ENCODE measurements at regions not wholly inside any gene's neighbourhood (a gene's known extent, or its start where the extent isn't known, plus 50 kb on each side); places are given as distances from the start of the nearest gene placed in this dataset.

DNA sequence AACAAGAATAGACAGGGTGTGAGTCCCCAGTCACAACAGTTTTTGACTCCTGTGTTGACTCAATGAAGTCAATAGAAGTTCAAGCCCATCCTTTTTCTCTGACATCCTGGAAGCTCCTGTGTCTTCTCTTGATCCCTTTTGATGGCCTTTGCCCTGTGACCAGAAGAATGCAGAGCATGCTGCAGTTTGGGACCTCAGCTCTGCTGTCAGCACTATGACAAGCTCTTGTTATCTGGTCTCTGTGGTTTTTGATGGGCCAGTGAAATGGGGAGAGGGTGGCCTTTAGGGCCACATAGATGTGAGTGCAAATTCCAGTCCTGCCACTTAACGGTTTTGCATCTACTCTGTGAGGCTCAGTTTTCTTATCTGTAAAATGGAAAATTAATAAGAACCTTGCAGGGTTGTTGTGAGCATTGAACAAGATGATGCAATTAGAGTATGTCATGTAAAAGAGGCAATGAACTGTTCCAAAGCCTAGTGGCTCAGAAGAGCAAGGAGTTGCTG, 102.4 kb upstream of the IKZF1 start:
- Mint-ChIP-seq H3K27me3 (ENCODE audit: insufficient read depth, low read depth) (peaks cover 9% of the 10 kb centered on the region), H3K9me3 (no peaks in the 10 kb centered on the region)

GRCh38 chr7:50199824-50200223, 104.7 kb upstream of the IKZF1 start:
- H3K27ac Mint-ChIP-seq: no peak overlapping the region
- H3K4me3 Mint-ChIP-seq: no peak overlapping the region
- Histone ChIP-seq H4K20me1 (ENCODE audit: low read depth) (no peaks in the 10 kb centered on the region), H2AFZ (replicated peaks) (no peak overlapping the region), H3K9ac (no peak overlapping the region), H3F3A (ENCODE audit: low read depth) (no peaks in the 10 kb centered on the region), H3K4me1 (no peaks in the 10 kb centered on the region), H3K9me3 (ENCODE audit: low read depth) (no peaks in the 10 kb centered on the region), H3K27ac (no peak overlapping the region), H3K27me3 (no peaks in the 10 kb centered on the region), H3K4me2 (no peak overlapping the region), H3K4me3 (no peak overlapping the region), H3K36me3 (no peaks in the 10 kb centered on the region), H3K79me2 (ENCODE audit: low read depth) (no peaks in the 10 kb centered on the region)
- no peak for TF ChIP-seq CTCF (IDR thresholded peaks at IDR 0.05)
- no peak for TF ChIP-seq EZH2phosphoT487 (IDR thresholded peaks at IDR 0.05)
- TF ChIP-seq EZH2 (IDR thresholded peaks at IDR 0.05): no peak
- no peaks in the 10 kb centered on the region for H3K4me1 Mint-ChIP-seq
- DNase-seq (ENCODE audit: low spot score): no peak
- no peaks in the 10 kb centered on the region for H3K36me3 Mint-ChIP-seq
- peaks cover 7% of the 10 kb centered on the region for H3K27me3 Mint-ChIP-seq (ENCODE audit: insufficient read depth, low read depth)
- H3K9me3 Mint-ChIP-seq: no peaks in the 10 kb centered on the region

More for the DNA sequence above, 102.4 kb upstream of the IKZF1 start:
- H3K4me3 ChIP-seq: no peak overlapping the region
- no peak for TF ChIP-seq EZH2phosphoT487 (IDR thresholded peaks at IDR 0.05)
- TF ChIP-seq EZH2 (IDR thresholded peaks at IDR 0.05): no peak
- no peak for TF ChIP-seq CTCF (IDR thresholded peaks at IDR 0.05)
- Mint-ChIP-seq H3K27ac (no peak overlapping the region), H3K36me3 (no peaks in the 10 kb centered on the region), H3K4me3 (no peak overlapping the region), H3K4me1 (no peaks in the 10 kb centered on the region)
- no peak overlapping the region for H3K9ac ChIP-seq
- no peaks in the 10 kb centered on the region for H3K79me2 ChIP-seq (ENCODE audit: low read depth)
- no peak overlapping the region for H2AFZ ChIP-seq (replicated peaks)
- H3K4me2 ChIP-seq: no peak overlapping the region
- no peaks in the 10 kb centered on the region for H3K36me3 ChIP-seq
- H4K20me1 ChIP-seq (ENCODE audit: low read depth): no peaks in the 10 kb centered on the region
- no peak overlapping the region for H3K27ac ChIP-seq
- H3F3A ChIP-seq (ENCODE audit: low read depth): no peaks in the 10 kb centered on the region
- DNase-seq (ENCODE audit: low spot score): no peak
- H3K27me3 ChIP-seq: no peaks in the 10 kb centered on the region
- H3K9me3 ChIP-seq (ENCODE audit: low read depth): no peaks in the 10 kb centered on the region
- no peaks in the 10 kb centered on the region for H3K4me1 ChIP-seq

DNA sequence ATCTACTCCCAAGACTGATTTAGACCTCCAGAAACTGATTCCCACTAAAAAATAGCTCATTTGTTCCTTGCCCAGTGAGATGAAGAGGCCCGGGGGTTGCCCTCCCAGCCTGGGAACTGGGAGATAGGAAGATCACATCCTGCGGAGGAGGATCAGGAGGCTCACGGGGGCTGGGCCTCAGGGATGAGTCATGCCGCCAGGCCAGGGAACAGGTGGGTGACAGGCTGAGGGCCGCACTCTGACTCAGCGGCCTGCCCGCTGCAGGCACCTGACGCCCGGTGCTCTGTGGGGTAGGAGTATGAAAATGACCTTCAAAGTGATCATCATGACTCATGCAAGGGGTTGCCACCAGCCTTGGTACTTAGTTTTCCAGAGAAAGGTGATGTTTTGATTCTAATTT, 104.5 kb upstream of the ZPBP start:
- Histone ChIP-seq H3K9ac (no peak overlapping the region), H3K4me2 (no peak overlapping the region), H3K36me3 (no peaks in the 10 kb centered on the region), H3K79me2 (ENCODE audit: low read depth) (no peaks in the 10 kb centered on the region), H3K4me1 (no peaks in the 10 kb centered on the region), H2AFZ (replicated peaks) (peak overlapping the region; percentile 72), H3K9me3 (ENCODE audit: low read depth) (no peaks in the 10 kb centered on the region), H3F3A (ENCODE audit: low read depth) (no peaks in the 10 kb centered on the region), H3K27me3 (no peaks in the 10 kb centered on the region), H3K27ac (no peak overlapping the region), H3K4me3 (no peak overlapping the region), H4K20me1 (ENCODE audit: low read depth) (no peaks in the 10 kb centered on the region)
- Mint-ChIP-seq H3K36me3 (no peaks in the 10 kb centered on the region), H3K27me3 (ENCODE audit: insufficient read depth, low read depth) (peaks cover 7% of the 10 kb centered on the region), H3K4me1 (no peaks in the 10 kb centered on the region), H3K27ac (no peak overlapping the region), H3K9me3 (no peaks in the 10 kb centered on the region), H3K4me3 (no peak overlapping the region)
- no peak for DNase-seq (ENCODE audit: low spot score)
- no peak for TF ChIP-seq EZH2 (IDR thresholded peaks at IDR 0.05)
- TF ChIP-seq EZH2phosphoT487 (IDR thresholded peaks at IDR 0.05): no peak
- no peak for TF ChIP-seq CTCF (IDR thresholded peaks at IDR 0.05)
